ENCODE measurements at regions not wholly inside any gene's neighbourhood (a gene's known extent, or its start where the extent isn't known, plus 50 kb on each side); places are given as distances from the start of the nearest gene placed in this dataset.
"Not testable (repeated sequence)": the region's sequence is repeated elsewhere in the genome, so short reads cannot be mapped to it uniquely, and the experiment has no call there.

DNA sequence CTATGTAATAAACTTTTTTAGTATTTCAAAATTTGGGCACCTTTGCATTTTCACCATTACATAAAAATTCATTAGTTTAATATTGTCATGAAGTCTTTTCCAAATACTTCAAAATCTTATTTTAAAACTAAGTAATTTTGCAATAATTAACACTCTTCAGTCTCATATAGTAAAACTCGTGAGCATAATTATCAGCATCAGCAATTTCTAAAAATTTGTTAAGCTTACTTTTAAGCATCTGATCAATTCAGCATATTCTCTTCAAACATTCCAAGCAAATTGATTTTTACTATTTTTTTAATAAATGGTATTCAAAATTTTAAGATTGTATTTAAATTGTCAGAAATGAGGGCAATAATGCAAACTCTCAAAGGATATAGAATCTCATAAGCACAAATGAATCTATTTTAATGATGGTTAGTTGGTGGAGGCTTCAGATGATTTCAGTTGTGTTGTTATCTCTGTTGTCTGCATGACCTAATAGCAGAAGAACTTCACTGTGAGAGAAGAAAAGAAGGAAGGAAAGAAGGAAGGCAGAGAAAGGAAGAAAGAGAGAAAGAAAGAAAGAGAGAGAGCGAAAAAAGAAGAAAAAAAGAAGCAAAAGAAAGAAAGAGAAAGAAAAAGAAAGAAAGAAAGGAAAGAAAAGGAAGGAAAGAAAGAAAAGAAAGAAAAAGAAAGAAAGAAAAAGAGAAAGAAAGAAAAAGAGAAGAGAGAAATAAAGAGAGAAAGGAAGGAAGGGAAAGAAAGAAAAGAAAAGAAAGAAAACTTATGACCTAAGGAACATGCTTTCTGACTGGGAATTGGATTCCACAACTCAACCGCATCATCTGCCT, 860.5 kb downstream of the NCAM2 start:
- no peak for DNase-seq

DNA sequence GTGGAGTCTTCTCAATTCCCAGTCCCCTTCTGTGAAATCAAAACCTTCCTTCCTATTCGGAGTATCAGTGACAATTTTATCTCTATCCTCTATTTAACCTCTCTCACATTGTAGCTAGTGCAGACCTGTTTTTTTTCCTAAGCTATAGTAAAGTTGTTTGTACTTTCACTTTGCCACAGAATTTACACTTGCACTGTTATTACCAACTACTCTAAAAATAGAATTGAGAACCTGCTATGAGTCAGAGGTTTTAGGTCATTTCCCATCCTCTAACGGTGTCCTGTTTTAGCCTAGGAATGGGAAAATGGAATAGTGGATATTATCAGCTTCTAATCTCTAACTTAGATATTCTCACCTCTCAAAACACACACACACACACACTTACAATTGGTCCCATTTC, 862.7 kb downstream of the NCAM2 start:
- DNase-seq = no peak

DNA sequence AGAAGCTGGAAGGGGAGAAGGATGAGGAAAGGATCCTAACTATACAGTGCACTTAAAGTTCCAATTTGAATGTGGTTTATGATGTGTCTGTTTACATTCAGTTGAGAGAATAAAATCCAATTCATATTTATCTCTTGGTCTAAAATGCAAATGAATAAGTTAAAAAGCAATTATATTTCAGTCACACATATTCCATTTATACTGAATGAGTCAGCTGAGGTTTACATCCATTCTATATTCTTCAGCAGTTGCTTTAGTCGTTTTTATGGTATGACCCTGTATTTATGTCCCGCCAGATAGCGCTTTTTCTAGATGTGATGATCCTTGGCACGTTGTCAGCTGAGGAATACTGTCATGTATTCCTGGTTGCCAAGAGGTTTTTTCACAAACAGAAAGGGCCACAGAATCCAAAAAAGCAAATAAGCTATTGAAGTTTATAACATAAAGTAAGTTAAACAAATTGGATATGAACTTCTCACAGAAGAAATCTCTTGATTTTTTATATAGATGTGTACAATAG, 866.2 kb downstream of the NCAM2 start:
- DNase-seq = no peak

DNA sequence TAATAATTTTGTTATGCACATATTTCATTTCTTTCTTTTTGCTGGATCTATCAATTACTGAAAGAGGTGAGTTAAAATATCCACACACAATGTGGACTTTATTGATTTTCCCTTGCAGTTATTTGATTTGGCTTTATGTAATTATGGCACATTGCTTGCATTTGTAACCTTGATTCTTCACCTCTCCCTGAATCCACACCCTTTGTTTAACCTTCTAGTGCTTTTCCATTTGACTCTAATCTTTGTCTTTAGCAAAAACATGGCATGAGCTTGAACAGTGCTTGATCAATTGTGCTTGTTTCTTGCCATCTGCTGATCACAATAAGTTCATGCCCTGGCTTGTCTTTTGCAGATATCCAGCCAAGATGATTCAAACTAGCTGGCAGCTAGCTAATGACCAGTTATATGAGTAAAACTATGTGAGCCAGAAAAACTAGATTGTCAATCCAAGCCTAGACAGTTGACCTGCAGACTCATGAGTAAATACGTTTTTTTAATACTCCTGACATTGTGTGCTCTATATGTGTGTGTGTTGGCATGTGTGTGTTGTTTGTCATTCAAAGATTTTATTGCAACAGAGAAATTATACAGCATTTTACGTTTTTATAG, 899.2 kb downstream of the NCAM2 start:
- no peak for DNase-seq

DNA sequence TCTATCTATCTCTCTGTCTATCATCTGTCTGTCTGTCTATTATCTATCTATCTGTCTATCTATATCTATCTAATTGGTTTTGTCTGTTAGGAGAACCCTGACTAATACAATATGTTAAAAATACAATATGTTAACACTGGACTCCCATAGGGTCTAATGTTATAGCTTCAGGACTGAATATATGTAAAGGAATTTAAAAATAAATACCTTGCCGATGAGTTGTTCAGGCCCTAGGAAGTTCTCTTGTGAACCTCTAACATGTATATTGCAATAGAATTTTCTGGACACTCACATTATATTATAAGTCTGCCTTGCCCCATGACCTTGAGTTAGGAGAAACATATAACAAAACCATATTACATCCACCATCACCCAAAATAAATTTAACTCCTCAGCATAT, 900.6 kb downstream of the NCAM2 start:
- no peak for DNase-seq

DNA sequence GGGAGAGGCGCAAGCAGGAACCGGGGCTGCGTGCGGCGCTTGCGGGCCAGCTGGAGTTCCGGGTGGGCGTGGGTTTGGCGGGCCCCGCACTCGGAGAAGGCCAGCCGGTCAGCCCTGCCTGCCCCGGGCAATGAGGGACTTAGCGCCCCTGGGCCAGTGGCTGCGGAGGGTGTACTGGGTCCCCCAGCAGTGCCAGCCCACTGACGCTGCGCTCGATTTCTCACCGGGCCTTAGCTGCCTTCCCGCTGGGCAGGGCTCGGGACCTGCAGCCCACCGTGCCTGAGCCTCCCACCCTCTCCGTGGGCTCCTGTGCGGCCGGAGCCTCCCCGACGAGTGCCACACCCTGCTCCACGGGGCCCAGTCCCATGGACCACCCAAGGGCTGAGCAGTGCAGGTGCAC, 904.2 kb downstream of the NCAM2 start:
- not testable (repeated sequence) for DNase-seq

DNA sequence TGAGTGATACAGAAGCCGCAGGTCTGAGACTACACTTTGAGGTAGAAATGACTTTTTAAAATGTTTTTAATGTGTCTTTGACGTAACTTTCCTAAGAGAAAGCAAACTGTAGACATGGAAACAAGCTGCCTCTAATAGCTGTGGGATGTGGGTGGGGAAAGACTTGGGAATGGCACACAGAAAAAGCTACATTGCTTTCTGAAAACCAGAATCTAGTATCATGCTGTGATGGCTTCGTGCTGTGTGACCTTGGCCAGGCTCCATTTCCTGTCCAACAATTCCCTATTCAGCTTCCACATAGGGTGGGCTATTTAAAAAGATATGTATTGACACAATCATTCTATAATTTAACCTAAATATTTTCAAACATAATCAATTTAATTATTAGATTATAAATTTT, 909.1 kb downstream of the NCAM2 start:
- DNase-seq = no peak

DNA sequence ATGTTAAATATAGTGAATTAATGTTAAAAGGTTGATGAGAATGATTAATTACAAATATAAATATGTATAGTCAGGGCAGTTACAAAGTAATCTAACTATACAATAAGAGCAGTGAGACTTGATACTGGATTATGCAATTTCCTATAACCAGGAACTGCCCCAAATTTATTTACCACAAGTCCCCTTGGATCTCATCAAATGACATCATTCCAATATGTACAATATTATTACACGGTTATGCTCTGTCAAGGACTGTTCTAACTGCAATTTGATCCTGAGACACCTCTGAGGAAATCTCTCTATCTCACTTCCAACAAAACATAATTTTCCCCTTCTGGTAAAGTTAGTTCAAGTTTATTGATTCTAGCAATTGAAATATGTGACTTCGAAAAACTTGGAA, 917.6 kb downstream of the NCAM2 start:
- DNase-seq = no peak

DNA sequence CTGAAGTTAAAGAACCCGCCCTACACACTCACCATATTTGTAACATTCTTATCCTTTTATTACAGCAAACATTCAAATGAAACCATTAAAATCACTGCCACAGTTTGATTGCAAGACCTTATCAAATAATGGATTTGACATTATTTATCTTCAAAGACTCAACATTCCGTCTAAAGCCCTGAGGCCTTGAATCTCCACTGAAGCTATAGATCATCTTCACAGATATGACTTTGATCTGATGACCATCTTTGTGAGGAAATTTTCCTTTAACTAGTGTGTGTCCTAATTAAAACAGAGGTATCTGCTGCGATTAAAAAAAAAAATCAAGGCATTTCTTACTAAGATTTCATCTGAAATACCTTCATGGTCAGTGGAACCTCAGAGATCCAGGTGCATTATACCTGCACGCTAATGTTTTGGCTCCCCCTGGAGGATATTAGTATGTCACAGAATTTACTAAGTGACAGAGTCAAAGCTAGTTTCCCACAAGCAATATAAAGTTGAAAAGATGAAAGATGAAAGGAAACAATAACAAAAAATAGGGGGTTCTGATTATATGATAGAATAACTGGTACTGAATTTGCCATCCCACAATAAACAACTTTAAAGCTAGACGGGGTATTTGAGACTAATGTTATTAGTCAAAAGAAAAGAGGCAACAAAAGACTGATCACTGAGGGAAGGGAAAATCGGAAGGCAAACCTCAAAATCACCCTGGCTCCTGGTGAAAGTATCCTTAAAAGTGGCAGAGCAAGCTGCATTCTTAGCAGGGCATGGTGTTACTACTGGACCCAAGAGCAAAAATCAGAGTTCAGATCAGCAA, 923.4 kb downstream of the NCAM2 start:
- DNase-seq = no peak

DNA sequence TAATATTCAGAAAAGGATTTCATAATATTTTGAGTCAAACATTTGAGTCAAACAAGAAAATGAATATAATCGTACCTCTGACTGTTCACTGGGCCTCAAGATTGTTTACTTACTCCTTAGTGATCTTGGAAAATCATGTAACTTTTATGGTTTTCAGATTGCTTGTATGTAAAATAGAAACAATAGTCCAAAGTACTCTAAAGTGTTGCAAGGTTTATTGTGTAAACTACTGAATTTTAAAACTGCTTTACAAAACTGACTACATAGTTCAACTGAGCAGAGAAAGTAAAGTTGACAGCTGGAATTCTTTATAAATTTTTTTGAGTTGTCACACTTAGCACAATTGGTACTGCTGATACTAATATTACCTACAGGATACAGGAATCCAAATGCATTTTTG, 931.0 kb downstream of the NCAM2 start:
- no peak for DNase-seq

DNA sequence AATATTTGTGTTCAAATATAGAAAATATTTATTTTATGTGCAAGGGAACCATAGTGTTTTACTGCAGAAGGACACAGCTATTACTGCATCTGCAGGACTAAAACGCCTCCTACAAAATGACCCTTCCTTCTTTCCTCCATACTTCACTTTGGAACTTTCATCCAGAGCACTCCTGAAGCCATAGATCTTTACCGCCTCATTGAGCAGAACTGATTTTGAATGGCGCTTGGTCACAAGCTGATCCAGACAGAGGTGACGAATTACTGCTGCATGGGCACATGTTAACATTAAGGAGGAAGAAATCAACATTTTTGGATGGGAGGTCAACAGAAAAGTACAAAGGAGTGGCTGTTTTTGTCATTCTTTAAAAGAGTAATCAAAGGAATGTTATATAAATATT, 931.6 kb downstream of the NCAM2 start:
- DNase-seq = no peak

DNA sequence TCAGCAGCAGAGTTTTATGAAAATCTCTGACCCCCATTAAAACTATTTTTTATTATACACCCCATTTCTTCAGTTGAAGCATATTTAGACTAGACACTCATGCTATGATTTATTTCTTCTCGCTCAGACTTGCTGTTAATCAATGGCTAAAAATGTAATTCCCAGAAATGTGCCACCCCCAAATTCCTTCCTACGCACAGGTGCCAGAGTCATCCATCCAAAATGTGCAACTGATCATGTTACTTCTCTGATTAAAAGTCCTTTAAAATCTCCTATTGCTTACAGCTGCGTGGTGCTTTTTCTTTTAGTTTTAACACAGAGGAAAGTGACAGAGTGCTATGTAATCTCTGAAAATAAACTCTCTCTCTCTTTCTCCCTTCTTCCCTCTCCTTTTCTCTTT, 954.4 kb downstream of the NCAM2 start:
- no peak for DNase-seq

DNA sequence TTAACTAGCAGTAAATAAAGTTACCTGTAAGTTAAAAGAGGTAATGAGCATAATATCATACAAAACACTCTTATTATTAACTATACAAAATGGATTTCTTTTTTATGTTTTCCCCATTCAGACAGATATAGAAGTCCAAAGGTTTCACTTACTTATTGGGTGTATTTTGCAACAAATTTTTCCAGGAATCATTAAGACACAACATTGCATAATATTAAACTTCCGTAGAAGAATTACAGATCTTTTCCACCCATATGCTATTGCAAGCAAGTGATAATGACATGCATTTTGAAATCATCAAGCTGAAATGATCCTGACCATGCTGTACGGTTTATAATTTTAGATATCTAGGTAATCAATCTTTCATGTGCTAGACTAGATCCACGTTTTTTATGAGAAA, 957.0 kb downstream of the NCAM2 start:
- DNase-seq = no peak

DNA sequence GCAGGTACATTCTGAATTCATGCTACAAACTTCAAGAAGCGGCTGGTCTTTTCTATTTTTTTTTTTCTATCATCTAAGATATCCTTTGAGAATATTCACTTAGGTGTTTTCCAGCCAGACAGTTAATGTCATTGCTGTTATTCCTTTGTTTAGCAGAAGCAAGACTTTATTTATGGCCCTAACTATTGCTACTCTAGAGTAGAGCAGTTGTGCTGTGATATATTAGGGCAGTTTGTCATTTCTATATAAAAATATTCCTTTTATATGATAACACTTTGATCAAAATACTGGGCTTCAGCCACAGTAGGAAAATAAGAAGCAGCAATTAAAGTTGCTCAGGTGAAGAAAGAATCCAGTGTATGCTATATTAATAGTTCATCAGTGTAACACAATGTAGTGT, 959.3 kb downstream of the NCAM2 start:
- no peak for DNase-seq

DNA sequence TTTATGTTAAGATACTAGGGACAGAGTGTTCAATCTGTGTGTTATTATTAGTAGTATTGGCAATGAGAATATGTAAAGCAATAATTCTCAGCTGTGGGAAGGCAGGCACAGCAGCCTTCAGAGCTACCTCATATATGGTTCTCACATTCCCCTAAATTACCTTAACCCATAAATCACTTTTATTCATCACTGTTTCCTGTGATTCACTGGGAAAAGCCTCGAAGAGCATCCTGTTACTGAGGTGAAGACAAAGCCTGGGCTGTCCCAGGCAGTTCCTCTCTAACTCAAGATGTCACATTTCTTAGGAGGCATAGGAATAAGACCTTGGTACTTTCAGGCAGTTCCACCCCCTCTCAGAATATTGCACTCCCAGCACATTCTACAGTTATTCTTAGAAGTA, 965.7 kb downstream of the NCAM2 start:
- DNase-seq = no peak

DNA sequence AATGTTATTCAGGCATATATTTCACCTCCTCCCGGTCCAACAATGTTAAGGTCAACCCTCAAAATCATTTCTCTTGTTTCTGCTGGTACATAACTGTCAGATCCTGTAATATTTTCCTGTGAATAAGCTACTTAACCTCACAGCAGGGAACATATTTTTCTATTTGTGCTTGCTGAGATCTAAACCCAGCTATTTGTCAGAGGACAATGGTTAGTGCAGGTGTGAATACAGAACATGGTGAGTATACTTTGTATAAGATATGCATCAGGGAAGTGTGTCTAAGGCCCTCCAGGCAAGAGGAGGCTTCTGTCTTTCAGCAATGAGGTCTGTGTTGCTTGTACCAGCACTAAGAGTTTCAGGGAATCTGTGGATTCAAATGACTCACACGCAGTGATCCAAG, 970.6 kb downstream of the NCAM2 start:
- DNase-seq = no peak

DNA sequence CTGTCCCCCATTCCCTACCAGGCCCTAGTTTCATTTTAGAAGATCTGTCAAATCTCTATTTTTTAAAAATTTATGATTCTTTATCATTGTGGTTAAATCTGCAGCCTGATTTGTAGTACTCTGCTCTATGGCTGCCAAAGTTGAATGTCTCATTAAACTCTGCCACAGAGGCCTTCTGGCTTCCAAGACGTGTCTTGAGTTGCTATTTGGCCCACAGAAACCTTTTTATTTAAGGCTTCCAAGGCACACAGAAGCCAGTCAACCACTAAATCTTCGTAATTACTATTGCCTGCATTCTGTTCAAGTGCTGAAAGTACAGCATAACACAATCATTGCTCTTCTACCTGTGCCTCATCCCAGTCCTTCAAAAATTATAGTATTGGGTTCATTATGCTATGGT, 971.0 kb downstream of the NCAM2 start:
- DNase-seq = no peak

DNA sequence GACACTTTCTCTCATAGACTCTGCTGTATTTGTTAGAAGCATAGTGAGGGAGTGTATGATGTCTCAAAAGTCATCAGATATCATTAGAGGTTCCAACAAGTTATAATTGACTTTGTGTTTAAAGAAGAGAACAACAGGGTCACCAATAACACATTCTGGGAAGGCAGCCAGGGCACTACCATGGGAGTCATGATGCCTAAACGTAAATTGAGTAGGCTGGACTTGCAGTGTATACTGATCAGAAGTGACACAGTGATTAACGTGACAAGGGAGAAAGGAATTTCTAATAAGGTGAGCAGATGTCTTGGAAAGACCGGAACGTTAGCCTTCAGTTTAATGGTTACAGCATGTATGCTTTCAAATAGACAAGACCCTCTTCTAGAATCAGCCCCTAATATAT, 973.2 kb downstream of the NCAM2 start:
- DNase-seq = no peak

DNA sequence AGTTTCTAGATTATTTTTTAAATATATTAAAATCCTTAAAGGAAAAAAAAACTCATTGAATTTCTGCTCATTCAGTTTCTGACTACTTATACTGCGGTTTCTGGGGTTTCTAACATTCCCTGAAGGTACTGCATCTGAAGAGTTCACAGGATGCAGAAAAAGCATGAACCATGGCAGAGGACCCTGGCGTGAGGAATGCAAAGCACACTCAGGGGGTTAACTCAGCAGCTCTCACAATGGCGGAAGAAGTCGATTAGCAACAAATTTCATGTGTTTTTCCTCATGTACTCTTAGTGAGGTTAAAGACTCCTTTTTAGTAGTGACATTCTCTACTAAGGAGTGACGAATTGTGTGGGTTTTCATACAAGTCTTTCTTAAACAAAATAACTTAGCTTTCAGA, 975.6 kb downstream of the NCAM2 start:
- DNase-seq = no peak

DNA sequence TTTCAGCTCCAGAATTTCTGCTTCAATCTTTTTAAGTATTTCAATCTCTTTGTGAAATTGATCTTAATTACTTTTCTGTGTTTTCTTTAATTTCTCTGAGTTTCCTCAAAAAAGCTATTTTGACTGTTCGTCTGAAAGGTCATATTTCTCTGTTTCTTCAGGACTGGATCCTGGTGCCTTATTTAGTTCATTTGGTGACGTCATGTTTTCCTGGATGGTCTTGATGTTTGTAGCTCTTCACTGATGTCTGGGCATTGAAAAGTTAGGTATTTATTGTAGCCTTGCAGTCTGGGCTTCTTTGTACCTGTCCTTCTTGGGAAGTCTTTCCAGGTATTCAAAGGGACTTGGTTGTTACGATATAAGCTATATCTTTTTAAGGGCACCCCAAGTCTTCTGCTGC, 998.7 kb downstream of the NCAM2 start:
- DNase-seq = no peak

DNA sequence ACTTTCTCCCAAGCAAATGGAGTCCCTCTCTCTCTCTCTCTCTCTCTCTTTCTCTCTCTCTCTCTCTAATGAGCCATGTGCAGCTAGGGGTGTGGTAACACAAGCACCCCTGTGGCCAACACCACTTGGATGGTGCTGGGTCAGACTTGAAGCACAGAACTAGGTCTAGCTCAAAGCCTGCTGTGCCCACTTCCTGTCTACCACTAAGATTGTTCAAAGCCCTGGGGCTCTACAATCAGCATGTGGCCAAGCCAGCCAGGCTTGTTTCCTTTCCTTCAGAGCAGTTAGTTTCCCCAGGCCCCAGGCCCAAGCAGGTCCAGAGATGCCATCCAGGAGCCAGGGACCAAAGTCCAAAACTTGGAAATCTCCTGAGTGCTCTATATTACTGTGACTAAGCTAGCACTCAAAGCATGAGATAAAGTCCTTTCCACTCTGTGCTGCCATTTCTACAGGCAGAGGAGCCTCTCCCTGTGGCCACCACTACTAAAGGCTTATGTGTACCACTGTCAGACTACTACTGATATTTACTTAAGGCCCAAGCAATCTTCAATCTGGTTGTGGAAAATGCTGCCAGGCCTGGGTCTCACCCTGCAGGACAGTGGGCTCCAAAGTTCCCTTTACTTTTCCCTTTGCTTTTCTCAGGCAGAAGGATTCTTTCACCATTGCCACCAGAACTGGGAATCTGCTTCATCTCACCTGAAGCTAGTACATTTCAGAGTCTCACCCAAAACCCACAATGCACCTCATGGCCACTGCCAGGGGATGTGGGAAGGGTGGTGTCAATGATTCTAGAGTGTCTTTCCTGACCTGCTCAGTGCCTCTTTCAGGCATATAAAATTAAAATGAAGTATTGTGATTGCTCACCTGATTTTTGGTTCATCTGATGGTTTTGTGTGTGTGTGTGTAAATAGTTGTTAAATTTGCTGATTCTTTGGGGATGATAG, 999.5 kb downstream of the NCAM2 start:
- DNase-seq = no peak

DNA sequence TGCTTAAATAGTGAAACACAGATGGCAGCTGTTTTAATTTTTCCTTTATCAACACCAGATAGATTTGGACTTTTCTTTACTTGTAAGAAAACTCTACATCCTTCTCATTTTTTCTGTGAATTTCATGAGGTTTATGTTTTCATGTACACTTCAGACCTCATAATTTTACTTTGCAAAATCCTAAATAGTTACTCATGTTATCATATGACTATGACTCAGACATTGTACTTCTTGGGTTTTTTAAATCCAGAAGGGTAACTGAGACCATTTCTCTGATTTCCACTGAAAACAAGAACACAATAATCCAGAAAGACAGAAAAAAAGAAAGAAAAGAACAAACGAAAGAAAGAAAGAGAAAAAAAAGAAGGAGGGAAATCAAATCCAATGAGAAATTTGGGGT, 1021.6 kb downstream of the NCAM2 start:
- no peak for DNase-seq
